Head of caudate nucleus (tissue), 42 donors: ENCODE measurements at regions not wholly inside any gene's neighbourhood (a gene's known extent, or its start where the extent isn't known, plus 50 kb on each side); places are given as distances from the start of the nearest gene placed in this dataset.
A peak's percentile ranks its signal among the peaks of the same experiment; 100 is the strongest.
"Not testable (repeated sequence)": the region's sequence is repeated elsewhere in the genome, so short reads cannot be mapped to it uniquely, and the experiment has no call there.

ENCODE experiments used
- DNase-seq, 42 donors: peaks; one replicate each; pipeline versions ENCODE4 v3.0.0 to v3.0.0-alpha.2; 2020 to 2021; ENCODE audit warnings: mixed read lengths in 7 of 42
- intact Hi-C: fragments of 100-400 bp; cut with DNase I; formaldehyde crosslinking; loops from one replicate; pipeline ENCODE4 v1.15.0; 2022

DNA sequence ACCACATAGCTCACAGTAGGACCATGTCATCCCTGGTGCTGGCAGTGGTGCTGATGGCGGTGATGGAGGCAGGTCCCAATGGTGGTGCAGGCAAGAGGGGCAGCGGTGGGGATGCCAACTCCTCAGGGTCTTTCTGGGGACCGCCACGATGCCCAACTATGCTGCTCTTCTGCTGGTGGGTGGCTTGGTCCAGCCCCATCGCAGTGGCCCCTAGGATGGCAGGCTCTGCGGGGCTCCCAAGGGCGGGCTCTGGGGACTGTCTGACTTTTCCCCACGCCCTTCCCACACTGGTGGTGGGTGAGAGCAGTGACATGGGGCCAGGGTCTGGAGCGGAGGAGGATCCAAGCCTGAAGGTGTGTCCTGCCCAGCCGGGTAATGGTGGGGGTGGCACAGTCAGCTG, 288.9 kb upstream of the RIOK2 start:
- no peak for DNase-seq
- intact Hi-C loops, result no loop called here

DNA sequence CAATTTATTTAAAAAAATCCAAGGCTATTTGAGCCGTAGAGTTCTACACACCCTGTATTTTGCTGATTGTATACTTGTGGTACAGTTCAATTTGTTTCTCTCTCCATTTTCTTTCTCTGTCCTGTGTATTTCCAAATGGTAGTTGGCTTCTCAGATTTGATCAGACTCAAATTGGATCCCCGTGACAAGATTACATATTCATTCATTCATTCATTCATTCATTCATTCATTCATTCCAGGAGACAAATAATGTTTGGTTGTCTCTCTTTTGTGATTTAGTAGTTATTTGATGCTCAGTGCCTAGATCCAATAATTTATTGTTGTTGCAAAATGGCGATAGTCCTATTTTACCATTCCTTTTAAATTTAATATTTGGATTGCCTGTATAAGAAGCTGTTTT, 292.8 kb upstream of the RIOK2 start:
- no peak for DNase-seq
- intact Hi-C loops, result no loop called here

DNA sequence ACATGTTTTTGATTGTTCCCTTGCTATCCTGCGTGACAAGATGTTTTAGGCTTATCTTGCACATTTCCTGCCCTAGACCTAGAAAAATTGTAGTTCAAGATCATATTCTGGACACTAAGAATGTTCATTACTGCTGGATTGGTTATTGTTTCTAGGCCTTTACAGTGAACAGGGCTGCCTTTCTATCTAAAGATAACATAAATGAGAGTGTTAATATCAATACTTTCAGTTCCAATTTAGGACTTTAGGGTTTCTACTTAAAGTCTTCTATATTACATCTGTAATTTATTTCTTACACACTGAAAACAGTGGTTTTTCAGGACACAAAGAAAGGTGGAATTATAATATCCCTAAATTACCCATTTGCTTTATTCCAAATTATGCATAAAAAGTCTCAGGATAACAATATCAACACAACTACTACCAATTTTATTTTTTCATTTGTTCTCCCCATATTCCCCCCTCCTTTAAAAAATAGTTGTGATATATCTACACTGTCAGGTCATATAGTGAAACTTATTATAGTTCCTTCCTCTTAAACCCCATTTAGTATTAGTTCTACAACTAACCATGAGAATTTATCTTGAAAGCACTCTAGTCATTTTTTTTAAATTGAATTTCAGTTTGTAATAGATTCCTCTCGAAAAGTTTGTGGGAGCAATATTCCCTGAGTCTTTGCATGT, 293.9 kb upstream of the RIOK2 start:
- no peak for DNase-seq
- intact Hi-C loops, result no loop called here

DNA sequence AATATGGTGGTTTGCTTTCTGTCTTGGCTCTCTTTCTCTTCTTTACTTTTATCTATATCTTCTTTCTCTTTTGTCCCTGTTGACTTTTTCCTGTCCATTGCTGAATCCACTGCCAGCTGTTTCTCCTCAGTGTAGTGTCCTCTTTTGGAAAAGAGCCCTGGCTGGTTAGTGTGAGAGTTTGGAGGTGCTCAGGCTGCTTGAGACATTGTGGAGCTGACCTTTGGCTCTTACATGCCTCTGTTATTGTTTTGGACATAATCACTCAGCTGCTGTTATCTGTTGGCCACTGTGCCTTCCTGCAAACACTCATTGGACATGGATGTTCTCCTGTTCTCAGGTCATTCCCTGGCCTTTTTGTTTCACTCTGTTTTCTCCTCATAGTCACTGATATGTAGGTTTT, 295.4 kb upstream of the RIOK2 start:
- no peak for DNase-seq
- intact Hi-C loops, result no loop called here

DNA sequence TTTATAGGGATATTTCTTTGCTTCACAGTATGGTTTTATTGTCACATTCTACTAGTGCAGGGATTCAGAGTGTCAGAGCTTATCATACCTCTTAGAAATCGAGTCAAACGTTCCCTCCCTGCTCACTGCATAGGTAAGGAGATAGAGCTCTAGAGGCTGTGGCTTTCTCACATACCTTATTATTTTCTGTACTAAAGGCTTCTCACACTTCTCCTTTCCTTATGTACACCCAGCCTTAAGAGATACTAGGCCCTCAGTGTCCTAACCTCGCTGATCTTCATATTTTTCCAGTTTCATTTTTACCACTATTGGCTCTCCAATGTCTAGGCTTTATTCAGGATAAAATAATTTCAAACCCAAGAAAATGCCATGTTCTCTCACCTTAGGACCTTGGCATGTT, 297.3 kb upstream of the RIOK2 start:
- intact Hi-C loops, result no loop called here
- DNase-seq, result no peak

DNA sequence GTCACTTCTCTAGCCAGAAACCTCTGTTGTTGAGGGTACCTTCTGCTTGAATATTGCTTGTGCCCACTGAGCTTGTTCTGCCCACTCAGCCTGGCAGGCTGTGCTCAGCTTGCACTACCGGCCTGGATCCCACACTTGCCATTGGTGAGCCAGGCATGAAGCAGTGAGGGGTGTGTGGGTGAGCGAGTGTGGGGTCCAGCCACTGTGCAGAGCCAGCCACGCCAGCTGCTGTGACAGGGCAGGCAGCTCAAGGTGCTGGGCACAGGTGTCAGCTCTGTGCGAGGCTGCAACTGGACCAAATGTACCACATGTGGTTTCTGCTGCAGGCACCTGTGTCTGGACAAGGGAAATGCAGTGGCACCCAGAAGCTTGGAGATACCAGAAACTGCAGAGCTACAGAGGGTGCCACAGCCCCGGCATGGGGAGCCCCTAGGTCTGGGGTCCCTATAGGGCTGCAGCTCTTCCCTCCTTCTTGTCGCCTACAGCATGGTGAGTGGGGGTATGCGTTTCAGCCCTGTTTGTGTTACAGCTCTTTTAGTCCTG, 305.1 kb upstream of the RIOK2 start:
- no peak for DNase-seq
- intact Hi-C loops, result no loop called here

DNA sequence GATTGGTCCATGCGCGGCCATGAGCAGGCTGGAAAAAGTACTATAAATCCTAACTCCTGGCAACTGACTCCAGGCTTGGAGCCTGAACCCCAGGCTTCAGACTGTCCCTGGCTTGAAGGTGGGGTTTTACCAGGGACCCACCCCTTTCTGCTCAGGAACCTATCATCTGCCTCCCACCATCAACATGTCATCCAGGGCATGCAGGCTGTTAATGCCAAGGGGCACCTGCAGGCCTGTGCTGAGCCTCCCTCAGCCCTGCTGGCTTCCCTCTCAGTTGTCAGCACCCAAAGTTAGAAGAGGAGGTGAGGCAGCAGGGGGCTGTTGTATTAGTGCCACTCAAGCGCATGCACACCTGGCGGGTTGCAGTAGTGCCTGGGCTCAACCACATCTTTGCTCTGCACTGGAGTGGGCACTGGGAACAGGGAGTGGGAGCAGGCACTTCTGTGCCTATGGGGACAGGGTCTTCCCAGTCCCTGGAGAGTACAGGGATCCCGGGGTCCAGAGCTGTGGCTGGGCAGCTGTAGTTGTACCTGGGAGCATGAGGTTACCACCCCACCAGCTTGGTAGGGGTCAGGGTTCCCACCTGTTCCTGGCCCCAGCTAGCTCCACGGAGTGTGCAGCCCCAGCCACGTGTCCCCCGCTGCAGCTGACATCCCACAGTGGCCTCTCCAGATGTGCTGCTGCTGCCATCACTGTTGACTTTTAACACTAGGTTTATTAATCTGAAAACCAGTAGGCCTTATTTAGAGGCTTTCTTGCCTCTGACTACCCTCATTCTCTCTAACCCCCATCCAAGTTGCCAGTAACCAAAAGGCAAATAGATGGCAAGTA, 306.2 kb upstream of the RIOK2 start:
- intact Hi-C loops, result no loop called here
- DNase-seq, result no peak

DNA sequence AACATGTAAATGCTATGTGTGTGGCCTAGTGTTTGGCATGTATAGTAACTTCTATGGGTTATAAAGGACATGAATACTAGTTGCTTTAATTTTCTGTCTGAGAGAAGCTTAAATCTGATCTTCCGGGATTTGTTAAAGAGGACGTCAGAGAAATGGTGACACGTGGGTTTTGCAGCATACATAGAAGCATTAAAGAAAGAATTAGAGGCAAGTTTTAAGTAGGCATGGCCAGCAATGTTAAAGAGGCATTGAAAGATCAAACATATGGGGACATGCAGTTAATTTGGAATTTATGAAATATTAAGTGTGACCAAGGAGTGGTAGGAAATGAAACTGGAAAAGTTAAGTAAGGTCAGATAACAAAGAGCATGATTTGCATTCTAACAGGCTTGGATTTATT, 311.4 kb upstream of the RIOK2 start:
- no peak for DNase-seq

DNA sequence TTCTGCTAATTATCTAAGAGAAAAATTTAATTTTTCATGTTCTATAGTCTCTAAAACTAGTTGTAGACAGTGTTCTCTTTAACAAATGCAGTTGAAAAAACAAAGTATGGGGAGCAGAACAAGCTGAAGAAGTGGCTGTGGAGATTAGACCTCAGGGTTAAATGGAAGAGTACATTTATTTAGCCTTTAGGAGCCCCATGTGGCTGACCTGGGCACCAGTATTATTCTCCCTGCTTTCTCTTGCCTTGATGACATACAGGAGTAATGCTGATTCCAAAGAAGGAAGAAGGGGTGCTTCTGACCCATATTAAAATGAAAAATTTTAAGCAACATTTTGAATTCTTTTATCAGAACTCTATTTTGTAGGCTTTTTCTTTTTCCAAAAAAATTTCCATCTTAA, 312.3 kb upstream of the RIOK2 start:
- no peak for DNase-seq

More for the DNA sequence above, 311.4 kb upstream of the RIOK2 start:
- intact Hi-C loops, result no loop called here

DNA sequence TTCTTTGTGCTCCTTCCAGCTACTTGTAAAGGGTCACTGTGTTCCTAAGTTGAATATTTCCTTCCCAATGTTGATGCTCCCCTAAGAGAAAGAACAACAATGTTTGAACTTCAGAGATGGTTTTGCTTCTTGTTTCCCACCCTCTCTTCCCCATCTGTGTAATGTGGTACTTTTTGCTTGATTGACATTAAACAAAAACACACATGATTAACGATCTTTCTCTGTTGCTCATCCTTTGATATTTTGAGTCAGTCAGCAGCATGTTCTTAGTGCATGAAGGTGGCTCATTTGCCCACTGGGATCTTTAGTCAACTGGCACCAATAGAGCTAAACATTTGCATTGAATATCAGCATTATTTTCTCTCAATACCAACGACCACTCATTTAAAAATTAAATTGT, 313.0 kb upstream of the RIOK2 start:
- intact Hi-C loops, result no loop called here
- no peak for DNase-seq

More for the DNA sequence above, 312.3 kb upstream of the RIOK2 start:
- intact Hi-C loops, result no loop called here

DNA sequence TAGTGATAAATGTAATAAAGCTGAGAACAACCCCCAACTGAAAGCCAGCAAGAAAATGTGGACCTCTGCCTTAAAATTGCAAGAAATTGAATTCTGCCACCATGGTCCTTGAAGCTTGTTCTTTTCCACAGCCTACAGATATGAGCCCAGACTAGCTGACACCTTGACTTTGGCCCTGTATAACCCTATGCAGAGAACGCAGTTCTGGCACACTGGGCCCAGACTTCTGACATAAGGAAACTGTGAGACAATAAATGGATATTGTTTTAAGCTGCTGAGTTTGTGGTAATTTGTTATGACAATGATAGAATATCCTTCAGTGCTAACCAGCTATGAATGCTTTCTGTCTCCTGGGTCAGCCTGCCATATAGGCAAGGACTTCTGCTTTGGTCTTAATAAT, 315.6 kb upstream of the RIOK2 start:
- intact Hi-C loops, result no loop called here
- no peak for DNase-seq

DNA sequence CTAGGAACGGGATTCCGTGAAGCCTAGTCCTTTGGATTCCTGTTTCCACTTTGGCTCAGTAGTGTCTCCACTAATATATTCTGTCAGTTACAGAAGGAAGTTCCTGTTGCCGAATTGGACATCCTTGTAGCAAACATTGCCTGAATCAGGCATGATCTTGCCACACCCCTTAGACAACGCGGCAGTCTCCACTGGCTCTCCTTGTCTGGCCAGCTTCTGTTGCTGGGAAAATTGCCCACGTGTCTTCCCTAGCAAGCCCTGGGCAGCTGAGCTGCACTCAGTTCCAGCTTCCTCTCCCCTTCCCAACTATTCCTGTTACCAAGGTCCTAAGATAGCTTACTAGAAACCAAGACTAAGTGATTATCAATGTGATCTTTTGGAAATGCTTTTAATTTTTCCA, 316.6 kb upstream of the RIOK2 start:
- intact Hi-C loops, result no loop called here
- DNase-seq, result peak in 7 of 42 donors; percentile 2 to 37 (median 12)

DNA sequence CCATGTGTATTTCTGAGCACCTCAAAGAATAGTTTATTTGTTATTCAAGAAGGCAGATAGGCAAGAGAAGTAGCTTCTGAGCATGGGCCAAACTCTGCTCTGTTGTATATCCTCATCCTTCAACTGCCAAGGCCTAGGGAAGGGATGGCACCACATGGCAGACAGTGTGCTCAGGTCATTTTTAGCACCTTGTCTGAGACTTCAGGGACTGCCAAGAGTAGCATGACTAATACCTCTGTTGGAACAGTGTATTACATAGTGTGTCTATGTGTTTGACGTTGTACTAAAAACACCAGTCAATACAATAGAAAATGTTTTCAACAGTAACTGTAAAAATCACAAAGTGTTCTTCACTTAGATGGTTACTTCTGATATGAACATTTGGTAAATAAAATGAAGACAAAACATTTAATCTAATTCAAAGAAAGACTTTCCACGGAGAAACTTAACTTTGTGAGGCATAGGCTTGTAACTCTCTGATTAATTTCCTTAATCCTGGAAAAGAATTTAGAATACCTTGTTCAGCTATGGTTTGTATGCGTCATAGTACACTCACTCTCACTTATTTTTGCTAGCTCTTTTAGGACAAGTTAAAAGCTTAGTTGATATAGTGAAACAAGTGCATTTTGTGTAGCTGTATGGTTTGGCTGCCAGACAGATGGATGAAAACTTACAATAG, 318.4 kb upstream of the RIOK2 start:
- intact Hi-C loops, result no loop called here
- DNase-seq, result no peak

DNA sequence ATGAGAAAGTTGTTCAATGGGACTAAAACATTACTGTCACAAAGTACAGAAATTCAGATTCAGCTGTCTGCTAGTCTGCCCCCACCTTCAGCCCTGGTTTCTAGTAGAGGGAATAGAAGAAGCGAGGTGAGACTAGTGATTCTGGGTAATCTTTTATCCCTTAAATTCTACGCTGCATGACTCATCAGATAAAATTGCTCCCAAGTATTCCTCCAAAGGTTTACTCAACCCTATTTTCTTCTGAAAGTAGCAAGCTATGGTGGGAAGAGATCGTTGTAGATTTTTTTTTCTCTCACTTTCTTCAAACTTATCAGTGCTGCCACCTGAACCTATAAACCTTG, 318.9 kb upstream of the RIOK2 start:
- intact Hi-C loops, result no loop called here
- DNase-seq, result peak in 4 of 42 donors; percentile 5 to 37 (median 18)

DNA sequence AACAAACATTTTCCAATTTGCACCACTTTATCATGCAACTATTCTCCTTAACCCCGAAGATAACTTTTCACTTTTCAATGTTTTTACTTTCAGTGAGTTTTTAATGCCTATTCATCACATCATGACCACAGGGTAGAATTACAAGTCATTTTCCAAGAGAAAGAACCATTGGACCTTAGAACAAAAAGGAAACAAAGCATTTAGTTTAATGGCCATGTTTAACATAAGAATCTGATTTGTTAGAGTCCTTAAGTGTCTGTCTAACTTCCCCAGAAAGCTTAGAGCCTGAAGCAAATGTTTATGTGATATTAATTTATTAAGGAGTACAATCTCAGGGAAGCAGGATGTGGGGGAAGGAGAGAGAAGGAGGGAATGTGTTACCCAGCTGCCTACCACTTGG, 325.8 kb upstream of the RIOK2 start:
- DNase-seq, result no peak
- intact Hi-C loops, result no loop called here

DNA sequence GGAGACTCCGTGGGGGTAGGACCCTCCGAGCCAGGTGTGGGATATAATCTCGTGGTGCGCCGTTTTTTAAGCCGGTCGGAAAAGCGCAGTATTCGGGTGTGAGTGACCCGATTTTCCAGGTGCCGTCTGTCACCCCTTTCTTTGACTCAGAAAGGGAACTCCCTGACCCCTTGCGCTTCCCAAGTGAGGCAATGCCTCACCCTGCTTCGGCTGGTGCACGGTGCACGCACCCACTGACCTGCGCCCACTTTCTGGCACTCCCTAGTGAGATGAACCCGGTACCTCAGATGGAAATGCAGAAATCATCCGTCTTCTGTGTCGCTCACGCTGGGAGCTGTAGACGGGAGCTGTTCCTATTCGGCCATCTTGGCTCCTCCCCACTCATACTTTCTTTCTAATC, 336.5 kb upstream of the RIOK2 start:
- intact Hi-C loops, result not testable (repeated sequence)

DNA sequence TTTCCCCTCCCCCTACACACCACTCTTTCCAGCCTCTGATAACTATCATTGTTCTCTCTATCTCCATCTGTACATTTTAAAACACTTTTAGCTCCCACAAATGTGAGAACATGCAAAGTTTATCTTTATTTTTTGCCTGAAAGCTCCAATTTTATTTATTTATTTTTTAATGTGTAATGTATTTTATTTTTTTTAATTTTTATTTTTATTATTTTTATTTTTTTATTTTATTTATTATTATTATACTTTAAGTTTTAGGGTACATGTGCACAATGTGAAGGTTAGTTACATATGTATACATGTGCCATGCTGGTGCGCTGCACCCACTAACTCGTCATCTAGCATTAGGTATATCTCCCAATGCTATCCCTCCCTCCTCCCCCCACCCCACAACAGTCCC, 340.3 kb upstream of the RIOK2 start:
- intact Hi-C loops, DNase-seq: not testable (repeated sequence)

More for the DNA sequence above, 336.5 kb upstream of the RIOK2 start:
- DNase-seq, result not testable (repeated sequence)

DNA sequence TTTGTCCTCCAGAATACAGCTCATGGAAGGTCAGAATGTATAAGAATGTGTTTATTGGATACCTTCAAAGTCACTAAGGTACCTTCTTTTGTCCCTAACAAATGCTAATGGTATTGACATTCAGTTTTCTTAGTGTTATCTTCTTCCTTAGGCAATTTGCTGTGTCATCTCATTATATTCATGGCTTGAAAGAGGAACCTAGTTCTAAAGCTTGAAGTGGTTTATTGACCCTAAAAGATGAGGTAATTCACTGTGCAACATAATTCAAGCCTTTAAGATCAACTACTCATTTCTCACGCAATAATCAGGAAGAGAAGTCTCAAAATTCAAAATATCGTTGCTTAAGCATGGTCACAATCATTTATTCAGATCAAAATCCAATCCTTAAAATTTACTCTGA, 342.7 kb upstream of the RIOK2 start:
- DNase-seq, result no peak
- intact Hi-C loops, result no loop called here

DNA sequence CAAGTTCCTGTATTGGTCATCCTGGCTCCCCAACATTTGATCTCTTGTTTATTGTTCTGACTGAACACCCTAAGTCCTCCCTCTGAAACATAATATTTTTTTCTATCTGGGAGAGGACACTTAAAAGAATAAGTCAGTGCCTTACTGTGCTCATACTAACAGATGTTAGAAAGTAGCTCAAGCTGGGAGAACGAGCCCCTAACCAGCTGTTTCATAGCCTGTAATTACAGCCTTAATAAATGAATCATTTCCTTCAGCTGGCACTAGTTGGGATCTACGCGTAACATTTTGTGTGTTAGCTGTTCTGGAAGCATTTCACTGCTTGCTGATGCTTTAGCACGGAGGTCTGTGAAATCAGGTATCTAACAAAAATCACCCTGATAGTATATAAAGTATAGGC, 345.9 kb upstream of the RIOK2 start:
- intact Hi-C loops, result no loop called here
- no peak for DNase-seq

DNA sequence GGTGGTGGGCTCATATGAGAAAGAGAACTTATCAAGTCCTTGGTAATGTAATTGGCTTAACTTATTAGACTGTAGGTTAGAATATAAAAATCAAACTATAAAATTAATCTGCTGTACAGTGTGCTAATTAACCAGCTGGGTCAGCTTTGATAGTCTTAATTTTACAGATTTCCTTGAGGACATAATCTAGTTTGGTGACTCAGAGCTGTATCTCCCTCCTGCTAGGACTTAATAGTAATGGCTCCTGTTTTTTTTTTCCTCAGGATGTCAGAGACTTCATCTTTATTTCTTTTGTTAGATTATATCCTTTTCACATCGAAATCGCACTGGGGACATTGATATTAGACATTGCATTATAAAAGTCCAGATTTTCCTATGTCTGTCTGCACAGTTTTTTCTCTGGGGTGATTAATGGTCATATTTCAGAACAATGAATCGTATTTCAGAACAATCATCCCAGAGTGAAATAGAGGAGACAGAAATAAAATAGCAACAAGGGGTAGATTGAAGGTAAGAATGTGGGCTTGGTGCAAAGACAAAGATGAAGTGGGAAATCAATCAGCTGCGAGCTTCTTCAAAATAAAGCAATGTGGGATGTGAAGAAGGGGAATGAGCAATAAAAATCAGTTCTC, 346.4 kb upstream of the RIOK2 start:
- intact Hi-C loops, result no loop called here

More for the DNA sequence above, 346.4 kb upstream of the RIOK2 start:
- no peak for DNase-seq
